Kidney capillary endothelial cell (primary cell): ENCODE measurements at regions not wholly inside any gene's neighbourhood (a gene's known extent, or its start where the extent isn't known, plus 50 kb on each side); places are given as distances from the start of the nearest gene placed in this dataset.

Experiments
- DNase-seq: peaks from one replicate; pipeline ENCODE4 v3.0.0-alpha.2; 2018; ENCODE audit warnings: low spot score

DNA sequence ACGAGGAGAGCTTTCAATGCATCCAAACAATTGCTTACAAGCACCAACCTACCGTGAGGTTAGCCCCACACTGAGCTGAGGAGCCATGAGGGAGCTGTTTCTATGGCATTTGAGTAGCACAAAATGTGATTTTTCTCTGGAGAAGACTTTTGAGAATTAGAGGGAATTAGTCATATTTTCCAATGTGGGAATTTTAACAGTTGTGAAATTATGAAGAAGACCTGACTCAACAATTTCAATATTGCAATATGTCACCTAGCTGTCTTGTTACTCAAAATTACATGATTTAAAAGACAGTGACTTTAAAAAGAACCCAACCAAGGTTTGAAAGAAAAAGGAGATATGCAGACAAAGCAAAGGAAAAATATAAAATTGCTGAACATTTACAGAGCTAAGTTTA, 62.6 kb upstream of the LY86 start:
- no peak for DNase-seq

DNA sequence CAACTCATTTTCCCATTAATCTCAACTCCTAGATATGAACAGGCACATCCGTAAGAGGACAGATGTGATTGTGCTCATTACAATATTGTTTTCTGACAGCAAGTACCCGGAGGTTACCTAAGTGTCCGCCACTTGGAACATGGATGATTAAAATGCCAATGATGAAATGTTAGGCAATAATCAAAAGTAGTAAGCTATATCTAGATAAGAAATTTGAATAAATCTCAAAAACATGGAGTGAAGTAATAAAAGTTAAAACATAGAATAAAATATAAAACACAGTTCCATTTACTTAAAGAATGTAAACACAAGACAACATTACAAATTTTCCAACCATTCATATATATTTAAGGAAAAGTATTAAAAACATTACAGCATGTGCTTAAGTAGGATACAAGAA, 59.2 kb upstream of the LY86 start:
- no peak for DNase-seq

DNA sequence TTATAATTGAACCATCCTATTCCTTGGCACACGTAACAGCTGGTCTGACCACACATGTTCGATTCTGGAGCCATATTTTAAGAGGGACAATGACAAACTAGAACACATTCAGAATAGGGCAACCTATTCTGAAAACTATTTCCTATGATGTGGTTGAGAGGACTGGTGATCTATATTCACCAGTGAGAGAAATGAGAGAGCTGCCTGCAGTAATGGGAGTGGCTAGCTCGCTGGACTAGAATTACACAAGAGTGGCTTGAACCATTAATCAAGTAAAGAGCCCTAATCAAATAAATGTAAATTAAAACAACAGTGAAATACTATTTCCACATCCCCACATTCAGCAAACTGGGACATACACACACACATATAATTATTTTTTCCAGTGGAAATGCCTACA, 55.3 kb upstream of the LY86 start:
- DNase-seq, result no peak

GRCh38 chr6:6534399-6534798, 54.1 kb upstream of the LY86 start:
- DNase-seq, result no peak

- DNase-seq, result no peak
These were observed 50.8 kb upstream of the LY86 start for GRCh38 chr6:6537488-6538260.

- no peak for DNase-seq
These were observed 50.3 kb upstream of the LY86 start for GRCh38 chr6:6538261-6538660.
